ENCODE measurements at regions not wholly inside any gene's neighbourhood (a gene's known extent, or its start where the extent isn't known, plus 50 kb on each side); places are given as distances from the start of the nearest gene placed in this dataset.
"Not testable (repeated sequence)": the region's sequence is repeated elsewhere in the genome, so short reads cannot be mapped to it uniquely, and the experiment has no call there.

GRCh38 chr2:37802899-37803379 is 122.1 kb upstream of the RMDN2 start:
- DNase-seq (ENCODE audit: low read depth in 2 of 2, low spot score in 1 of 2): no peak

- DNase-seq (ENCODE audit: low read depth in 2 of 2, low spot score in 1 of 2): not testable (repeated sequence)
These were observed 119.1 kb upstream of the RMDN2 start for GRCh38 chr2:37806004-37806403.

DNA sequence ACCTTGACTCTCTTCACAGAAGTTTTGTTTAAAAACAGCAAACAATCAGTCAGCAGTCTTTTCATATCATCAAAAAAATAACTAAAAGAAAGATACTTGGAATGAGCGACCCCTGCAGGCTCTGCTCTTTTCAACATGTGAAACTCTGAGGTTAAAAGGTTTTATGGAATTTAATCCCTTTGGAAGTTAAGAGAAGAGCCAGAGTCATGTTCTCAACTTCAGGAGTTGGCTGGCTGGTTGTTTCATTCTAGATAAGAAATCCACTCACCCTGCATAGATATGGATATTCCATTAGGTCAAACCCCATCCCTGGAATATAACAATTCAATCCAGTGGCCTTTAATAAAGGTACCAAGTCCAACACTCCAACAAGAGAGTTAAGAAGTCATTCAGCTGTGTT is 115.6 kb upstream of the RMDN2 start:
- no peak for DNase-seq (ENCODE audit: low read depth in 2 of 2, low spot score in 1 of 2)

DNA sequence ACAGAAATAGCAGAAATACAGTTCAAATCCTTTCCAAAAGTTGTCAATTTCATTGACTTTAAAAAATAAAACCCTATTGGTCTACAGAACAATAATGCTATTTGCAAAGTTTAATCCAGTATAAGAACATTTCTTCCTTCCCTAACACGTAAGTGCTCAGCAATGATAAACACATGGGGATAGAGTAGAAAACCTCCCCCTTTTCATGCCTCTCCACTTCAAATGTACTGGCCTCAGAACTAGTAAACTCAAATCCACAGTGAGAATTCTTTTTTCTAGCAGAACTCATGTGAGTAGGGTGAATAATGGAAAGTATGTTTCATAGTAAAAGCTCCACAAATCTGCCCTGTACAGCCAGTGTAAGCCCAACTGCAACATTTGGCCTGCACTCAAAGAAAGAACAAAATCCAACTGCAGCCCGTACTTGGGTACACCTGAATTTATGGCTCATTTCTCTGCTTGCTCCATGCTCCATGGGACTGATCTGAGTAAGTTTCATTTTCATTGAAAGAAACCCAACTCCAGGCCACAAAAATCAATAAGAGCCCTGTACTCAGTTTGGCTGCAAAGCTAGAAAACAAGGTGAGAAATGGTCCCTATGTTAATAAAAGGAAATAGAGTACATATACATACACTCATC is 115.0 kb upstream of the RMDN2 start:
- DNase-seq (ENCODE audit: low read depth in 2 of 2, low spot score in 1 of 2): no peak

DNA sequence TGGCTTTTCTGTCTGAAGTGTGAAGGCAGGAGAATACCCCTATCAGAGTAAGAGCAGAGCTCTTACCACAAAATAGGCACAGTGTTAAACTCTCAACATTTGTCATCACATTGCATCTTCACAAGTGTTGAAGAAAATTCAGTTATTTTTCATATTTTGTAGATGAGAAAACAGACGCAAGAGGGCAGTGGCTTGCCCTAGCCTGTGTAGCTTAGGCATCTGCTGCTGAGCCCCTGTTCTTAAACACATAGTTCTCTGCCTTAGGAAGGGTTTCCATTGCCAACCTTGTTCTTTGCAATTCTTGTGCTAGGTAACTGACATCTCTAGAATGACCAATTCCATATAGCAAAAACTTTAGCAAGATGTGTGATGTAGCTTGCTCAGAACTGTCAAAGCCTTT is 112.7 kb upstream of the RMDN2 start:
- no peak for DNase-seq (ENCODE audit: low read depth in 2 of 2, low spot score in 1 of 2)

DNA sequence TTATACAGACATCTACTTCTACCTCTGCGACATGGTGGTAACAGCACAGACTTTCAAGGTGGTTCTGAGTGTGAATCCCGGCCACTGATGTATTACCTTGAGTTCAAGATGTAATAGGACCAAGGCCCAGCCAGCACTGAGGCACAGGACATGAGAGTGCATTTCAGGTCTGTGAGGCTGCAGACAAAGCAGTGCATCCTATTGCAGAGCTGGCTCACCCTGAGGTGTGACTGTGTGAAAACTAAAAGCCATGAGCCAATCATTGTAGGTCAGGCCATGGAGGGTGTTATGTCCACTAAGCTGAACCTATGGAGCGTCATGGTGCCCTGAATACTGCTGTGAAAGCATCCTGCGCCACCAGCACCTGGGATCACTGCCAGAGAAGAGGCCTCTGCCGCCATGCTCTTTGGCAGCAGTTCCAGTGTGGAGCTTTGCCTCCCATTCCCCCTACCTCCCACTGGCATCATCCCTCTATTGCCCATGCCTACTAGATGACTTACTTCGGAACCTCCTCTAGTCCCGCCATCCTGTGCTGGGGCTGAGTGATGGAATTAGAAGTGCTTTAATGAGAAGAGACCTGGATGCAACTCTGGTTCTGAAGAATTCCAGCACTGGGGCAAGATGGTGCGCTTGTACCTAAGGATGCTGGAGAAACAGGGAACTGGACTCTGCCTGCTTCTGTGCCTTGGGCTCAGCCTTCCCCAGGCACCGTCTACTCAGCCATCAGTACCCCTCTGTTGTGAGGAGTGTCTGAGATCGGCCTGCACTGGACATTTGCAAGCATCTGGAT is 112.0 kb upstream of the RMDN2 start:
- DNase-seq (ENCODE audit: low read depth in 2 of 2, low spot score in 1 of 2): no peak

- no peak for DNase-seq (ENCODE audit: low read depth in 2 of 2, low spot score in 1 of 2)
These were observed 109.1 kb upstream of the RMDN2 start for GRCh38 chr2:37816036-37816435.

GRCh38 chr2:37816686-37817085 is 108.4 kb upstream of the RMDN2 start:
- no peak for DNase-seq (ENCODE audit: low read depth in 2 of 2, low spot score in 1 of 2)

- no peak for DNase-seq (ENCODE audit: low read depth in 2 of 2, low spot score in 1 of 2)
These were observed 105.9 kb upstream of the RMDN2 start for GRCh38 chr2:37819186-37819585.

GRCh38 chr2:37820471-37820986 is 104.6 kb upstream of the RMDN2 start:
- DNase-seq (ENCODE audit: low read depth in 2 of 2, low spot score in 1 of 2): no peak

DNA sequence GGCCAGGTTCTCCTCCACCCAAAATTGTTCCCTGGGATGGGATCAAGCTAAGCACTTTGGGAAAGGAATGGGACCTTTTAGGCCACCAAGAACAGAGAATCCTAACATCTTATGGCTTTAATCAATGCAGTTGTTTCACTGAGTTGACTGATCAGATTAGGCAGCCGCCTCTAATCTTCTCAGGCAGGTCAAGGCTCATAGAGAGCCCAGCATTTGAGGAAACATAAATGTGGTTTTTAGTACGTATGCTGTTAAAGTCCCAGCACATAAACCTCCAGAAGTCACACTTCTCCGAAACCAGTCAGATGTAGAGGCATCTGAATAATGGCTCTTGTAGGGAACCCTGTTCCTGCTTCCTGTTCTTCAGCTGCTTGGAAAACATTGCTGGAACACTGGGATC is 99.5 kb upstream of the RMDN2 start:
- no peak for DNase-seq (ENCODE audit: low read depth in 2 of 2, low spot score in 1 of 2)

DNA sequence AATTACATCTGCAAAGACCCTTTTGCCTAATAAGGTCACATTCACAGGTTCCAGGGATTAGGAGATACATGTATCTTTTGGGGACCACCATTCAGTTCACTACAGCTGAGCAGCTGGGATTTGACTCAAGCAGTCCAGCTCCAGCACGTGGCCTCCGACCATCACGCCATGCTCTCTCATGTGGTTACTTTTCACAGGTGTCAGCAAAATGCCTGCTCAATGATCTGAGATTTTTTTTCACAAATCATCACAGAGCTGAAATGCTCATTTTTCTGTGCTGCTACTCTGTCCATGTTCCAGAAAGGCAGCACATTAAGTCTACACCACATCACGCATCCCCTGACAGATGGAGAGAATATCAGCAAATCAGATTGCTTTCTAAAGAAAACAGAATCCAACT is 98.5 kb upstream of the RMDN2 start:
- DNase-seq (ENCODE audit: low read depth in 2 of 2, low spot score in 1 of 2): no peak

GRCh38 chr2:37827455-37827854 is 97.6 kb upstream of the RMDN2 start:
- DNase-seq (ENCODE audit: low read depth in 2 of 2, low spot score in 1 of 2): no peak

- no peak for DNase-seq (ENCODE audit: low read depth in 2 of 2, low spot score in 1 of 2)
These were observed 97.1 kb upstream of the RMDN2 start for GRCh38 chr2:37827911-37828511.

DNA sequence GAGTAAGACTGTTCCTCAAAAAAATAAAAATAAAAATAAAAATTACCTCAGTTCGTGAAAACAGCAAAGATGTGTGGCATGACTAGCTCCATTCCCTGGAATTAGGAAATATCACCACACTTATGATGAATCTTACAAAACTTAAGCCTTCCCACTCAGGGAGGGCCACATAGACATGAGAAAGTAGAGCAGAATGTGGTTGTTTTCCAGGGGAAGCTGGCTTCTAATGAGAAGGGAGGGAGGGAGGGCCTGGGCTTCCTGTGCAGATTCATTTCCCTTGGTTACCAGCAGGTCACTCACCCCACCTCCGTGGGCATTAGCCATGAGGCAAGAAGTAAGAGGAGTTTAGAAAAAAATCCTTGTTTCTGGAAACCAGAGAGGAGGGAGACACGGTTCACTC is 95.9 kb upstream of the RMDN2 start:
- no peak for DNase-seq (ENCODE audit: low read depth in 2 of 2, low spot score in 1 of 2)

DNA sequence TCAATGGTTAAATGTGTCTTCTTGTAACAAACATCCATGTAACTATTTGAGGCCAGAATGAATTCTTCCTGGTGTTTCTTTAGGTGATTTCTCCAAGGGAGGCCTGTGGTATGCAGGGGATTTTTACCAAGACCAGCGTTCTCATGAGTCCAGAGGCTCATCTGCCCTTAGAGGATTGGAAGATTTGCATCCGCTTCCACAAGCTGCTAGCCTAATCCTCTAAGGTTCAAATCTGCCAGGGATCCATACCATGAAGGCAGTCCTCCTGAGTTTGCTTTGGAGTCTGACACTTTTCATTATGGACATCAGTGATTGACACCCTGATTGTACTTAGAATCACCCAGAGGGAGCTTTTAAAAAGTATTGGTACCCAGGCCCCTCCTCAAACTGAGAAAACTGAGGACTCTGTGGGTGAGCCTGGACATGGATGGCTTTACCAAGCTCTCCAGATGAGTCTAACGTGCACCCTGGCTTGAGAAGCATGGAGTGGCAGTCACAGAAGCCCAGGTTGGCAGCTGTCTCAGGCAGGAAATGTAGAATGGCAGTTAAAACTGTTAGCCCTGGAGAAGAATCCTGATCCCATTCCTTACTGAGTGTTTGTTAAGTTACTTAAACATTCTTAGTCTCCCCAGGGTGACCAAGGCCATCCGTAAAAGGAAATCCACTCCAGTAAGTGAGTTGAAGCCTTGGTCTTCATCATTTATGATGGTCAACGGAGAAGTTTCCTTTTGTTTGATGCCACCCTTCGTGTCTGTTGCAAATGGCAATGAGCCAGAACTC is 95.3 kb upstream of the RMDN2 start:
- DNase-seq (ENCODE audit: low read depth in 2 of 2, low spot score in 1 of 2): no peak

DNA sequence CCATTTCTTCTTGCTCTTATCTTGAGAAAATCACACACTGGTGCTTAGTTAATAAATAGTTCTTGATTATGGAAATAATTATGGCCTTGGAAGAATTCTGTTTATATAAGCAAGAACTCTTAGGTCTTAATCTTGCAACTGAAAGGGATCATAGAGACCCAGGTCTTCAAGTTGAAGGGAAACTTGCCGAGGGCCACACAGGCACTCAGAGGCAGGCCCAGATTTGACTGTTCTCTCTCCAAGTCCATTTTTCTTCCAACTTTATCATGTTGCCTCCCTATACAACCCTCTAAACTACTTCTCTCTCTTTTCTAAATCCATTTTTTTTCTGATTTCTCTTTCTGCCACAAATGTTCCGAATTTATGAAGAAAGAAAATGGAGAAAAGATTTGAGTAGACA is 94.5 kb upstream of the RMDN2 start:
- DNase-seq (ENCODE audit: low read depth in 2 of 2, low spot score in 1 of 2): no peak

DNA sequence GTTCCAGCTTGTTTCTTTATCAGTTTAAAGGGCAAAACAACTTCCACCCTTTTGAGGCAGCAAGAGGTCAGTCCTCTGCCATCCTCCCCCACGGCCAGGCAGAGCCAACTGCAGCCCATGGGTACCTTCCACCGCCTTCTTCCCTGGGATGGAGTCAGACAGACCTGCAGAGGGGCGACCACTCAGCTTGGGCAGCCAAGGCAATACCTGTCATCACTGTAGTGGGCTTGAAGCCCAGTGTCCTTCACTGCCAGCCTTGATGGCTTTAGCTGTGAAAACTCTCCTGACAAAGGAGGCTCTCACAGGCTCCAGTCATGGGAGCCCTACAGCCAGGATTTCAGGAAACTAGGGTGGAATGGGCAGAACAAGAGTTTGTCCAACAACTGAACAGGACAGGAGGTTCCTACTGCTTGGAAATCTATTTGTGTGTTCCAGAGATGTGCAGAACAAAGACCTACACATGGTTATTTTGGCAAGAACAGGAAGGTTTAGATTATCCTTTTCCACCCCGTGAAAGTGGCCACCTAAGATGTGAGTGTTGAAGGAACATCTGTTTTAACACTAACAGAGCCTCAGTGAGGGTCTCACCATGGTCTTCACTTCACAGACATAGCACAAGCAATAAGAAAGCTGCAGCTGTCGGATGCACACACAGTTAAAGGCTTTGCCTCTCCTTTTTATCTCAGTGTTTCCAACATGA is 93.9 kb upstream of the RMDN2 start:
- no peak for DNase-seq (ENCODE audit: low read depth in 2 of 2, low spot score in 1 of 2)

- peak; percentile 53 to 80 for DNase-seq (ENCODE audit: low read depth in 2 of 2, low spot score in 1 of 2)
These were observed 92.4 kb upstream of the RMDN2 start for GRCh38 chr2:37832590-37833197.

- DNase-seq (ENCODE audit: low read depth in 2 of 2, low spot score in 1 of 2): peak in 1 of 2 donors; percentile 7
These were observed 91.7 kb upstream of the RMDN2 start for GRCh38 chr2:37833423-37833822.
